ENCODE measurements at regions not wholly inside any gene's neighbourhood (a gene's known extent, or its start where the extent isn't known, plus 50 kb on each side); places are given as distances from the start of the nearest gene placed in this dataset.

- peak in 1 of 5 donors; percentile 31 for DNase-seq
- Histone ChIP-seq H3K27me3 (ENCODE audit: control insufficient read depth, insufficient read depth, low read length) (no peaks in the 10 kb centered on the region), H3K27ac (ENCODE audit: low read depth in 2 of 2, low read length in 2 of 2) (no peak overlapping the region), H3K36me3 (ENCODE audit: control insufficient read depth in 2 of 3, insufficient read depth in 3 of 3, low read length in 3 of 3) (no peaks in the 10 kb centered on the region), H3K4me1 (ENCODE audit: control insufficient read depth in 2 of 3, insufficient read depth in 2 of 3, low read depth in 1 of 3, low read length in 3 of 3) (no peaks in the 10 kb centered on the region), H3K4me3 (ENCODE audit: low read length in 3 of 3) (no peak overlapping the region), H3K9me3 (ENCODE audit: control insufficient read depth in 2 of 3, insufficient read depth in 1 of 3, low read length in 3 of 3) (no peaks in the 10 kb centered on the region), H3K9ac (ENCODE audit: low read length in 3 of 3) (no peak overlapping the region)
- intact Hi-C loops (cut with DNase I), result no loop called here
- TF ChIP-seq CTCF (IDR thresholded peaks at IDR 0.05; ENCODE audit: borderline replicate concordance, extremely low read depth, insufficient read depth), result no peak
- FAIRE-seq, result no peak
These were observed 265.9 kb downstream of the TBC1D4 start for GRCh38 chr13:75216038-75216437.

- DNase-seq, result no peak
- FAIRE-seq, result no peak
These were observed 267.1 kb downstream of the TBC1D4 start for GRCh38 chr13:75214846-75215245.

GRCh38 chr13:75202981-75203380 lies 279.0 kb downstream of the TBC1D4 start:
- Histone ChIP-seq H3K36me3 (ENCODE audit: control insufficient read depth in 2 of 3, insufficient read depth in 3 of 3, low read length in 3 of 3) (no peaks in the 10 kb centered on the region), H3K27ac (ENCODE audit: low read depth in 2 of 2, low read length in 2 of 2) (no peak overlapping the region), H3K4me1 (ENCODE audit: control insufficient read depth in 2 of 3, insufficient read depth in 2 of 3, low read depth in 1 of 3, low read length in 3 of 3) (no peaks in the 10 kb centered on the region), H3K9me3 (ENCODE audit: control insufficient read depth in 2 of 3, insufficient read depth in 1 of 3, low read length in 3 of 3) (no peaks in the 10 kb centered on the region), H3K27me3 (ENCODE audit: control insufficient read depth, insufficient read depth, low read length) (no peaks in the 10 kb centered on the region), H3K4me3 (ENCODE audit: low read length in 3 of 3) (no peak overlapping the region), H3K9ac (ENCODE audit: low read length in 3 of 3) (no peak overlapping the region)
- DNase-seq, result no peak
- intact Hi-C loops (cut with DNase I), result no loop called here
- no peak for FAIRE-seq
- no peak for TF ChIP-seq CTCF (IDR thresholded peaks at IDR 0.05; ENCODE audit: borderline replicate concordance, extremely low read depth, insufficient read depth)

More at GRCh38 chr13:75214846-75215245, 267.1 kb downstream of the TBC1D4 start:
- H3K4me1 ChIP-seq (ENCODE audit: control insufficient read depth in 2 of 3, insufficient read depth in 2 of 3, low read depth in 1 of 3, low read length in 3 of 3), result no peaks in the 10 kb centered on the region
- no peak overlapping the region for H3K9ac ChIP-seq (ENCODE audit: low read length in 3 of 3)
- H3K27me3 ChIP-seq (ENCODE audit: control insufficient read depth, insufficient read depth, low read length), result no peaks in the 10 kb centered on the region
- TF ChIP-seq CTCF (IDR thresholded peaks at IDR 0.05; ENCODE audit: borderline replicate concordance, extremely low read depth, insufficient read depth), result no peak
- no peaks in the 10 kb centered on the region for H3K36me3 ChIP-seq (ENCODE audit: control insufficient read depth in 2 of 3, insufficient read depth in 3 of 3, low read length in 3 of 3)
- H3K4me3 ChIP-seq (ENCODE audit: low read length in 3 of 3), result no peak overlapping the region
- no peaks in the 10 kb centered on the region for H3K9me3 ChIP-seq (ENCODE audit: control insufficient read depth in 2 of 3, insufficient read depth in 1 of 3, low read length in 3 of 3)
- no peak overlapping the region for H3K27ac ChIP-seq (ENCODE audit: low read depth in 2 of 2, low read length in 2 of 2)
- intact Hi-C loops (cut with DNase I), result no loop called here

GRCh38 chr13:75197803-75198202 lies 284.2 kb downstream of the TBC1D4 start:
- Histone ChIP-seq H3K9me3 (ENCODE audit: control insufficient read depth in 2 of 3, insufficient read depth in 1 of 3, low read length in 3 of 3) (no peaks in the 10 kb centered on the region), H3K4me1 (ENCODE audit: control insufficient read depth in 2 of 3, insufficient read depth in 2 of 3, low read depth in 1 of 3, low read length in 3 of 3) (no peaks in the 10 kb centered on the region), H3K4me3 (ENCODE audit: low read length in 3 of 3) (no peak overlapping the region), H3K9ac (ENCODE audit: low read length in 3 of 3) (no peak overlapping the region), H3K27ac (ENCODE audit: low read depth in 2 of 2, low read length in 2 of 2) (no peak overlapping the region), H3K36me3 (ENCODE audit: control insufficient read depth in 2 of 3, insufficient read depth in 3 of 3, low read length in 3 of 3) (no peaks in the 10 kb centered on the region), H3K27me3 (ENCODE audit: control insufficient read depth, insufficient read depth, low read length) (no peaks in the 10 kb centered on the region)
- no peak for FAIRE-seq
- no peak for DNase-seq
- intact Hi-C loops (cut with DNase I), result no loop called here
- TF ChIP-seq CTCF (IDR thresholded peaks at IDR 0.05; ENCODE audit: borderline replicate concordance, extremely low read depth, insufficient read depth), result no peak
